ENCODE measurements at regions not wholly inside any gene's neighbourhood (a gene's known extent, or its start where the extent isn't known, plus 50 kb on each side); places are given as distances from the start of the nearest gene placed in this dataset.
"Not testable (repeated sequence)": the region's sequence is repeated elsewhere in the genome, so short reads cannot be mapped to it uniquely, and the experiment has no call there.

- no peak for DNase-seq (ENCODE audit: low read depth)
Observed at GRCh38 chr4:3365326-3365725, 72.5 kb downstream of the RGS12 start.

- no peak for DNase-seq (ENCODE audit: low read depth)
Observed at GRCh38 chr4:3365871-3366842, 73.3 kb downstream of the RGS12 start.

- no peak for DNase-seq (ENCODE audit: low read depth)
Observed at GRCh38 chr4:3366893-3367775, 74.3 kb downstream of the RGS12 start.

- DNase-seq (ENCODE audit: low read depth): no peak
Observed at GRCh38 chr4:3367866-3368265, 73.9 kb upstream of the HGFAC start.

GRCh38 chr4:3368334-3368733 is 73.4 kb upstream of the HGFAC start:
- DNase-seq (ENCODE audit: low read depth): no peak

- DNase-seq (ENCODE audit: low read depth): no peak
Observed at GRCh38 chr4:3368841-3369760, 72.7 kb upstream of the HGFAC start.

GRCh38 chr4:3369781-3370674 is 71.7 kb upstream of the HGFAC start:
- peak; percentile 86 for DNase-seq (ENCODE audit: low read depth)

GRCh38 chr4:3371033-3372001 is 70.5 kb upstream of the HGFAC start:
- DNase-seq (ENCODE audit: low read depth): no peak

- DNase-seq (ENCODE audit: low read depth): no peak
Observed at GRCh38 chr4:3372264-3372932, 69.4 kb upstream of the HGFAC start.

- DNase-seq (ENCODE audit: low read depth): no peak
Observed at GRCh38 chr4:3372933-3373465, 68.8 kb upstream of the HGFAC start.

GRCh38 chr4:3373468-3373867 is 68.3 kb upstream of the HGFAC start:
- no peak for DNase-seq (ENCODE audit: low read depth)

GRCh38 chr4:3374011-3374645 is 67.6 kb upstream of the HGFAC start:
- DNase-seq (ENCODE audit: low read depth): no peak

- no peak for DNase-seq (ENCODE audit: low read depth)
Observed at GRCh38 chr4:3374667-3375066, 67.1 kb upstream of the HGFAC start.

GRCh38 chr4:3375688-3376087 is 66.1 kb upstream of the HGFAC start:
- DNase-seq (ENCODE audit: low read depth): peak; percentile 94

- no peak for DNase-seq (ENCODE audit: low read depth)
Observed at GRCh38 chr4:3376266-3376665, 65.5 kb upstream of the HGFAC start.

- DNase-seq (ENCODE audit: low read depth): no peak
Observed at GRCh38 chr4:3377557-3377956, 64.2 kb upstream of the HGFAC start.

- DNase-seq (ENCODE audit: low read depth): not testable (repeated sequence)
Observed at GRCh38 chr4:3380336-3380735, 61.4 kb upstream of the HGFAC start.

GRCh38 chr4:3381208-3381607 is 60.6 kb upstream of the HGFAC start:
- not testable (repeated sequence) for DNase-seq (ENCODE audit: low read depth)
